ENCODE measurements at regions not wholly inside any gene's neighbourhood (a gene's known extent, or its start where the extent isn't known, plus 50 kb on each side); places are given as distances from the start of the nearest gene placed in this dataset.
"Not testable (repeated sequence)": the region's sequence is repeated elsewhere in the genome, so short reads cannot be mapped to it uniquely, and the experiment has no call there.

DNA sequence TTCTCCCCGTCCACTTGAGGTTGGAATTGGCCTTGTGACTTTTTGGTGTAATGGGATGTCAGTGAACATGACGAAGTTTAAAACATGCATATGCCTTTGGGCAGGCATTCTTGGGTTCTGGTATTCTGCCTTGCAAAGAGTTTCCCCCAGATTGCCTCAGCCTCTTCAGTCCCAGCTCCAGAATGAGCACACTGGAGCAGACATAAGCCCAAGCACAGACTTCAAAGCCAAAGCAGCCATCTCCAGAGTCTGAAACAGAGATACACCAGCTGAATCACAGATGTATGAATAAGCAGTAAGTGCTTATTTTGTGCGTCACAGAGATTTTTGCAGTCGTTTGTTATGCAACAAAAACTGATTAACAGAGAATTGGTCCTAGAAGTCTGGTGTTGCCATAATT lies 546.0 kb downstream of the FRK start:
- H3K4me1 Mint-ChIP-seq, result peaks cover 6% of the 10 kb centered on the region
- DNase-seq (ENCODE audit: low spot score in 2 of 2, unreplicated experiment in 2 of 2), result no peak
- H3K27ac Mint-ChIP-seq, result no peak overlapping the region
- H3K36me3 Mint-ChIP-seq, result no peaks in the 10 kb centered on the region
- no peaks in the 10 kb centered on the region for H3K27me3 Mint-ChIP-seq (ENCODE audit: low read depth)
- H3K4me3 Mint-ChIP-seq, result no peak overlapping the region
- peaks cover 26% of the 10 kb centered on the region for H3K9me3 Mint-ChIP-seq
- TF ChIP-seq, protein P1, sequence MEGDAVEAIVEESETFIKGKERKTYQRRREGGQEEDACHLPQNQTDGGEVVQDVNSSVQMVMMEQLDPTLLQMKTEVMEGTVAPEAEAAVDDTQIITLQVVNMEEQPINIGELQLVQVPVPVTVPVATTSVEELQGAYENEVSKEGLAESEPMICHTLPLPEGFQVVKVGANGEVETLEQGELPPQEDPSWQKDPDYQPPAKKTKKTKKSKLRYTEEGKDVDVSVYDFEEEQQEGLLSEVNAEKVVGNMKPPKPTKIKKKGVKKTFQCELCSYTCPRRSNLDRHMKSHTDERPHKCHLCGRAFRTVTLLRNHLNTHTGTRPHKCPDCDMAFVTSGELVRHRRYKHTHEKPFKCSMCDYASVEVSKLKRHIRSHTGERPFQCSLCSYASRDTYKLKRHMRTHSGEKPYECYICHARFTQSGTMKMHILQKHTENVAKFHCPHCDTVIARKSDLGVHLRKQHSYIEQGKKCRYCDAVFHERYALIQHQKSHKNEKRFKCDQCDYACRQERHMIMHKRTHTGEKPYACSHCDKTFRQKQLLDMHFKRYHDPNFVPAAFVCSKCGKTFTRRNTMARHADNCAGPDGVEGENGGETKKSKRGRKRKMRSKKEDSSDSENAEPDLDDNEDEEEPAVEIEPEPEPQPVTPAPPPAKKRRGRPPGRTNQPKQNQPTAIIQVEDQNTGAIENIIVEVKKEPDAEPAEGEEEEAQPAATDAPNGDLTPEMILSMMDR (IDR thresholded peaks at IDR 0.05; ENCODE audit: unreplicated experiment), result no peak

DNA sequence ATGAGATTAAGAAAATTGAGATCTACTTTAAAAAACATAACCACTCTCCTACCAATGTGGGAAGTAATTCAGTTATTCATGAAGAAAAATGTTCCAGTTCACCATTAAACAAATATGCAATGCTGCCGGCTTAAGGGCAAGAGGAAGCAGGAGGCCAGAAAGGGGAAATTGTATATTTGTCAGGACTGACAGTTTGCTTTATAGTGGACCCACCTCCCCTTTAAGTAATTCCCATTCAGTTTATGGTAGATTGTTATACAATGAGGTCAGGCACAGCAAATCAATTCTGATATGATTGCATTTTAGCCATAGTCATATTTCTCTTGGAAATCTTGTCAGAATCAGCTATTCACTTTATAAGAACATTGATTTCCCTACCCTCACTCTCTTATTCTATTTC lies 547.8 kb downstream of the FRK start:
- Mint-ChIP-seq H3K4me1 (peaks cover 6% of the 10 kb centered on the region), H3K36me3 (no peaks in the 10 kb centered on the region), H3K9me3 (peaks cover 8% of the 10 kb centered on the region), H3K27ac (no peak overlapping the region), H3K27me3 (ENCODE audit: low read depth) (no peaks in the 10 kb centered on the region), H3K4me3 (no peak overlapping the region)
- TF ChIP-seq, protein P1 (IDR thresholded peaks at IDR 0.05; ENCODE audit: unreplicated experiment), result no peak
- no peak for DNase-seq (ENCODE audit: low spot score in 2 of 2, unreplicated experiment in 2 of 2)

DNA sequence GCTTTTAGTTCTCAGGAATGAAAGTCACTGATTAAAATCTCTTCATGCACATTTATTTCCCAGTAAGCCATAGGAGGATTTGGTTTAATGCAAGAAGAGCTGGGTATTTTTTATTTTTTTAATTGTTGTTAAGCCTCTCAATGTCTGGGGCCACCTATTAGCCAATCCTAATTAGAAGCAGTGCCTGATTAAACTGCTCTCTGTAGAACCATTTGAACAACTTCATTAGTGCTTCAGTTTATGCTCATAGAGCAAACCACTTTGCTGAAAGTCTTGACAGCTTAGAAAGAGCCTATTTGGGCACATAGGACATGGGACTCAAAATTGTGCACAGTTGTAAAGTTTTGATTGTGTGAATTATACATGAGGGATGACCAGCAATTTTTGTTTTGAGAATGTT lies 548.9 kb downstream of the FRK start:
- H3K36me3 Mint-ChIP-seq, result no peaks in the 10 kb centered on the region
- DNase-seq (ENCODE audit: low spot score in 2 of 2, unreplicated experiment in 2 of 2), result no peak
- no peaks in the 10 kb centered on the region for H3K27me3 Mint-ChIP-seq (ENCODE audit: low read depth)
- H3K4me1 Mint-ChIP-seq, result peaks cover 6% of the 10 kb centered on the region
- TF ChIP-seq, protein P1 (IDR thresholded peaks at IDR 0.05; ENCODE audit: unreplicated experiment), result no peak
- H3K27ac Mint-ChIP-seq, result no peak overlapping the region
- H3K9me3 Mint-ChIP-seq, result no peaks in the 10 kb centered on the region
- no peak overlapping the region for H3K4me3 Mint-ChIP-seq

DNA sequence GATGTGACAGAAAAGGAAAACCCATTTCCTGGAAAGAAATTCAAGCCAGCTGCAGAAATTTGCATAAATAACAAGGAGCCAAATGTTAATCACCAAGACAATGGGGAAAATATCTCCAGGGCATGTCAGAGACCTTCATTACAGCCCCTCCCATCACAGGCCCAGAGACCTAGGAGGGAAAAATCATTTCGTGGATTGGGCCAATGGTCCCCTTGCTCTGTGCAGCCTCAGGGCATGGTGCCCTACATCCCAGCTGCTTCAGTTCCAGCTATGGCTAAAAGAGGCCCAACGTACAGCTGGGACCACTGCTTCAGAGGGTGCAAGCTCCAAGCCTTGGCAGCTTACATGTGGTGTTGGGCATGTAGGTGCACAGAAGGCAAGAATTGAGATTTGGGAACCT lies 558.3 kb downstream of the FRK start:
- DNase-seq (ENCODE audit: low spot score in 2 of 2, unreplicated experiment in 2 of 2); H3K4me1 Mint-ChIP-seq; H3K9me3 Mint-ChIP-seq; H3K27ac Mint-ChIP-seq; H3K27me3 Mint-ChIP-seq (ENCODE audit: low read depth); H3K4me3 Mint-ChIP-seq; H3K36me3 Mint-ChIP-seq: not testable (repeated sequence)

DNA sequence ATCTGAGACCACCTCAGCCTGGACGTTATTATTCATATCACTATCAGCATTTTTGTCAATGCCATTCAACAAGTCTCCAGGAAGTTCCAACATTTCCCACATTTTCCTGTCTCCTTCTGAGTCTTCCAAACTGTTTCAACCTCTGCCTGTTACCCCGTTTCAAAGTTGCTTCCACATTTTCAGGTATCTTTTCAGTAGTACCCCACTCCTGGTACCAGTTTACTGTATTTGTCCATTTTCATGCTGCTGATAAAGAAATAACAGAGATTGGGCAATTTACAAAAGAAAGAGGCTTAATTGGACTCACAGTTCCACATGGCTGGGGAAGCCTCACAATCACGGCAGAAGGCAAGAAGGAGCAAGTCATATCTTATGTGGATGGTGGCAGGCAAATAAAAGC lies 565.5 kb downstream of the FRK start:
- H3K4me3 Mint-ChIP-seq, result no peak overlapping the region
- no peaks in the 10 kb centered on the region for H3K4me1 Mint-ChIP-seq
- TF ChIP-seq, protein P1 (IDR thresholded peaks at IDR 0.05; ENCODE audit: unreplicated experiment), result no peak
- DNase-seq (ENCODE audit: low spot score in 2 of 2, unreplicated experiment in 2 of 2), result no peak
- H3K27ac Mint-ChIP-seq, result no peak overlapping the region
- peaks cover 25% of the 10 kb centered on the region for H3K9me3 Mint-ChIP-seq
- peaks cover 2% of the 10 kb centered on the region for H3K36me3 Mint-ChIP-seq
- H3K27me3 Mint-ChIP-seq (ENCODE audit: low read depth), result no peaks in the 10 kb centered on the region

DNA sequence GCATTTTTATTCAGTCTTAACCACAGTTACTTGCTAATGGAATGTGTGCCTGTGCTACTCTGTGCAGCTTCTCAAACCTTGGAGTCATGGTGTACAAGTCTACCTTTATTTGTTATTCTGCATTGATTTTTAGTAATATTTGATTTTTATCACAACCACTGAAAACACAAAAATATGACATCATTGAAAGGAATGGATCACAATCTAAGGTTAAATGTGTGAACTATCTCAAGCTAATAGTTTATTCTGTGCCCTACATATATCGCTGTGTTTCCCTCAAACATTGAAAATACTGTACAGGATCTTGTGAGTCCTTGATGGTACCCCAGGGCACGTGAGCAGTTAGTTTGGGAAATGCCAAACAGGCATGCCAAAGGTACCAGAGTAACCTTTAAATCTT lies 573.4 kb downstream of the FRK start:
- Mint-ChIP-seq H3K4me1 (no peaks in the 10 kb centered on the region), H3K27ac (no peak overlapping the region), H3K27me3 (ENCODE audit: low read depth) (no peaks in the 10 kb centered on the region), H3K9me3 (peaks cover 6% of the 10 kb centered on the region), H3K36me3 (no peaks in the 10 kb centered on the region), H3K4me3 (no peak overlapping the region)
- DNase-seq (ENCODE audit: low spot score in 2 of 2, unreplicated experiment in 2 of 2), result no peak
- TF ChIP-seq, protein P1 (IDR thresholded peaks at IDR 0.05; ENCODE audit: unreplicated experiment), result no peak

Data from mesothelial cell of epicardium (in vitro differentiated cells).